H1 (cell line): ENCODE measurements at regions not wholly inside any gene's neighbourhood (a gene's known extent, or its start where the extent isn't known, plus 50 kb on each side); places are given as distances from the start of the nearest gene placed in this dataset.
"Not testable (repeated sequence)": the region's sequence is repeated elsewhere in the genome, so short reads cannot be mapped to it uniquely, and the experiment has no call there.

ENCODE experiments used
- CBX5 ChIP-seq: fragments of 300-800, 300-1000 bp; sonication (generic); IDR thresholded peaks from 2 replicates; pipeline ENCODE4 v1.7.1; 2016; ENCODE audit warnings: antibody characterized with exemption, low read length, low read depth
- CTCF ChIP-seq, 3 experiments: IDR thresholded peaks; 1 replicate in 2 of 3; 2 replicates in 1 of 3; pipeline versions ENCODE4 v1.5.1 to v1.6.1; 2011; ENCODE audit warnings: low read length in 3 of 3, mild to moderate bottlenecking in 3 of 3, inconsistent platforms in 2 of 3, low read depth in 1 of 3, moderate library complexity in 1 of 3; ENCODE audit not compliant: insufficient read depth in 1 of 3; ENCODE audit errors: control extremely low read depth in 1 of 3
- E2F6 ChIP-seq: IDR thresholded peaks from 2 replicates; pipeline ENCODE4 v1.6.1; 2012; ENCODE audit warnings: inconsistent platforms
- EZH2 ChIP-seq: fragments of 200-600 bp; sonication (generic); IDR thresholded peaks from 2 replicates; pipeline ENCODE4 v1.7.1; 2012; ENCODE audit warnings: low read depth, mild to moderate bottlenecking, moderate library complexity, low read length, inconsistent platforms; ENCODE audit not compliant: severe bottlenecking
- HDAC6 ChIP-seq: IDR thresholded peaks from one replicate; pipeline ENCODE4 v1.7.1; 2012; ENCODE audit warnings: low read depth, mild to moderate bottlenecking, inconsistent platforms, low read length, moderate library complexity
- JUN ChIP-seq: IDR thresholded peaks from 2 replicates; pipeline ENCODE4 v1.6.1; 2011; ENCODE audit warnings: low read depth, mild to moderate bottlenecking, improper control_type of control experiment, low read length
- MAX ChIP-seq: IDR thresholded peaks from 2 replicates; pipeline ENCODE4 v1.6.1; 2012; ENCODE audit warnings: inconsistent platforms
- POLR2A ChIP-seq, 2 experiments: IDR thresholded peaks; 1 replicate in 1 of 2; 2 replicates in 1 of 2; pipeline ENCODE4 v1.6.1; 2011; ENCODE audit warnings: low read depth in 2 of 2, low read length in 2 of 2, mild to moderate bottlenecking in 2 of 2; ENCODE audit errors: control extremely low read depth in 1 of 2
- POLR2AphosphoS5 ChIP-seq: IDR thresholded peaks from 2 replicates; pipeline ENCODE4 v1.6.1; 2011; ENCODE audit warnings: low read depth, low read length
- RXRA ChIP-seq: IDR thresholded peaks from 2 replicates; pipeline ENCODE4 v1.6.1; 2011; ENCODE audit warnings: low read depth, mild to moderate bottlenecking, low read length, moderate library complexity; ENCODE audit not compliant: insufficient read depth
- SIN3A ChIP-seq, 2 experiments: IDR thresholded peaks in 1 of 2; conservative IDR thresholded peaks in 1 of 2; 2 replicates each; pipeline ENCODE4 v1.6.1; 2011 to 2012; ENCODE audit warnings: low read length in 2 of 2, improper control_type of control experiment in 1 of 2, low read depth in 1 of 2, mild to moderate bottlenecking in 1 of 2
- YY1 ChIP-seq: IDR thresholded peaks from 2 replicates; pipeline ENCODE4 v1.6.1; 2011; ENCODE audit warnings: low read depth, mild to moderate bottlenecking, low read length
- ZNF274 ChIP-seq: IDR thresholded peaks from 2 replicates; pipeline ENCODE4 v1.7.0; 2012; ENCODE audit warnings: low read length, borderline replicate concordance; ENCODE audit errors: extremely low read depth

- not testable (repeated sequence) for TF ChIP-seq EZH2; CTCF (IDR thresholded peaks at IDR 0.05; ENCODE audit: control extremely low read depth in 1 of 3, insufficient read depth in 1 of 3, low read depth in 1 of 3, low read length in 3 of 3); YY1; JUN; SIN3A (conservative IDR thresholded peaks at IDR 0.05 in 1 of 2, IDR thresholded peaks at IDR 0.05 in 1 of 2; ENCODE audit: low read depth in 1 of 2, low read length in 2 of 2); CBX5; MAX; RXRA; POLR2A (IDR thresholded peaks at IDR 0.05; ENCODE audit: control extremely low read depth in 1 of 2, low read depth in 2 of 2, low read length in 2 of 2); POLR2AphosphoS5; ZNF274; E2F6; HDAC6
These were observed 459.2 kb downstream of the PREX1 start for GRCh38 chr20:48368580-48369021.
